ENCODE measurements at regions not wholly inside any gene's neighbourhood (a gene's known extent, or its start where the extent isn't known, plus 50 kb on each side); places are given as distances from the start of the nearest gene placed in this dataset.

DNA sequence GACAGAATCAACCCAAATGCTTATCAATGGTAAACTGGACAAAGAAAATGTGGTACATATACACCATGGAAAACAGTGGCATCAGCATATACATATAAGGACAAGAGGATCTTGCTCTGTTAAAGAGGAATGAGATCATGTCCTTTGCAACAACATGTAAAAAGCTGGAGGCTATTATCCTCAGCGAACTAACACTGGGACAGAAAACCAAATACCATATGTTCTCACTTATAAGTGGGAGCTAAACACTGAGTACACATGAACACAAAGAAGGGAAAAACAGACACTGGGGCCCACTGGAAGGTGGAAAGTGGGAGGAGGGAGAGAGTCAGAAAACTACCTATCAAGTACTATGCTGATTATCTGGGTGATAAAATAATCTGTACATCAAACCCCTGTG lies 447.3 kb upstream of the MAF start:
- H2AK5ac ChIP-seq (ENCODE audit: low read length, severe bottlenecking) = no peak overlapping the region
- H3K79me1 ChIP-seq (replicated peaks; ENCODE audit: low read length, poor library complexity, severe bottlenecking) = no peaks in the 10 kb centered on the region
- 80% methylated on average over 1 of the region's 1 CpG for WGBS

DNA sequence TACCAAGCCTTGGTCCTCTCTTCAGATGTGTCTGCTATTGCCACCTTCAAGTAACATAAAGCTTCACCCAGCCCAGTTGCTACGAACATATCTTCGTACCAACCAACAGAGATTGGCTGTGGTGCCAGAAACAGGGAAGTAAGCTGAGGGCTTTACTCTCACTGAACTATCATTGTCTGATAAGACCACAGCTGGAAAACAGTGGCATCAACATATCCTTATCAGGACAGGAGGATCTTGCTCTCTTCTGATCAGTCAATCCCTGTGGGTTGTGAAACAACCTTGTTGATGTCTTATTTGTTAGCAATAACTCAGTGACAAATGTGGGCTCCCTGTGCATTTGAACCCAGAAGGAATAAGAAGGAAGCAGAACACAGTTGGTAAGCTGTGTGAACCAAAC lies 446.3 kb upstream of the MAF start:
- Histone ChIP-seq H3K9ac (ENCODE audit: low read length) (no peak overlapping the region), H3K4me2 (ENCODE audit: low read length, poor library complexity, severe bottlenecking) (no peak overlapping the region), H2BK12ac (ENCODE audit: low read length in 2 of 2) (no peak overlapping the region), H3K9me3 (ENCODE audit: control insufficient read depth, low read length) (no peaks in the 10 kb centered on the region), H3K4ac (ENCODE audit: low read depth in 1 of 2, low read length in 2 of 2) (no peak overlapping the region), H3K36me3 (ENCODE audit: control insufficient read depth in 1 of 2, insufficient read depth in 2 of 2, low read depth in 1 of 2, low read length in 2 of 2) (no peaks in the 10 kb centered on the region), H3K27me3 (ENCODE audit: control insufficient read depth in 1 of 2, insufficient read depth in 1 of 2, low read length in 2 of 2) (peaks cover 0 to 42% of the 10 kb centered on the region in 2 experiments), H4K91ac (ENCODE audit: low read length) (no peak overlapping the region), H2AFZ (ENCODE audit: low read depth, low read length) (no peak overlapping the region), H3K27ac (ENCODE audit: low read length, poor library complexity, severe bottlenecking) (no peak overlapping the region), H3K18ac (ENCODE audit: low read depth in 1 of 2, low read length in 2 of 2) (no peak overlapping the region), H2BK5ac (ENCODE audit: low read depth, low read length, poor library complexity, severe bottlenecking) (no peak overlapping the region), H2BK120ac (ENCODE audit: low read depth, low read length) (no peak overlapping the region), H3K4me3 (ENCODE audit: insufficient read depth in 1 of 2, low read depth in 1 of 2, low read length in 2 of 2) (no peak overlapping the region), H3K23ac (ENCODE audit: low read length in 2 of 2) (no peak overlapping the region), H2AK5ac (ENCODE audit: low read length, severe bottlenecking) (no peak overlapping the region), H2BK15ac (ENCODE audit: low read depth, poor library complexity, severe bottlenecking) (no peak overlapping the region), H3K4me1 (ENCODE audit: control insufficient read depth, insufficient read depth, low read depth, low read length) (no peaks in the 10 kb centered on the region), H4K8ac (ENCODE audit: low read length) (no peak overlapping the region), H3K79me1 (replicated peaks; ENCODE audit: low read length, poor library complexity, severe bottlenecking) (no peaks in the 10 kb centered on the region), H3K14ac (ENCODE audit: low read length in 2 of 2) (no peak overlapping the region)
- 21% methylated on average over 2 of the region's 2 CpGs for WGBS
- DNase-seq = no peak

More for the DNA sequence above, 447.3 kb upstream of the MAF start:
- Histone ChIP-seq H3K4me2 (ENCODE audit: low read length, poor library complexity, severe bottlenecking) (no peak overlapping the region), H4K8ac (ENCODE audit: low read length) (no peak overlapping the region), H3K18ac (ENCODE audit: low read depth in 1 of 2, low read length in 2 of 2) (no peak overlapping the region), H4K91ac (ENCODE audit: low read length) (no peak overlapping the region), H3K9ac (ENCODE audit: low read length) (no peak overlapping the region), H3K27ac (ENCODE audit: low read length, poor library complexity, severe bottlenecking) (no peak overlapping the region), H3K14ac (ENCODE audit: low read length in 2 of 2) (no peak overlapping the region), H2AFZ (ENCODE audit: low read depth, low read length) (no peak overlapping the region), H3K36me3 (ENCODE audit: control insufficient read depth in 1 of 2, insufficient read depth in 2 of 2, low read depth in 1 of 2, low read length in 2 of 2) (no peaks in the 10 kb centered on the region), H2BK12ac (ENCODE audit: low read length in 2 of 2) (no peak overlapping the region), H3K9me3 (ENCODE audit: control insufficient read depth, low read length) (no peaks in the 10 kb centered on the region), H3K4ac (ENCODE audit: low read depth in 1 of 2, low read length in 2 of 2) (no peak overlapping the region), H3K23ac (ENCODE audit: low read length in 2 of 2) (no peak overlapping the region), H2BK5ac (ENCODE audit: low read depth, low read length, poor library complexity, severe bottlenecking) (no peak overlapping the region), H3K4me1 (ENCODE audit: control insufficient read depth, insufficient read depth, low read depth, low read length) (no peaks in the 10 kb centered on the region), H2BK15ac (ENCODE audit: low read depth, poor library complexity, severe bottlenecking) (no peak overlapping the region), H3K27me3 (ENCODE audit: control insufficient read depth in 1 of 2, insufficient read depth in 1 of 2, low read length in 2 of 2) (peaks cover 0 to 38% of the 10 kb centered on the region in 2 experiments), H3K4me3 (ENCODE audit: insufficient read depth in 1 of 2, low read depth in 1 of 2, low read length in 2 of 2) (no peak overlapping the region), H2BK120ac (ENCODE audit: low read depth, low read length) (no peak overlapping the region)
- DNase-seq = no peak

DNA sequence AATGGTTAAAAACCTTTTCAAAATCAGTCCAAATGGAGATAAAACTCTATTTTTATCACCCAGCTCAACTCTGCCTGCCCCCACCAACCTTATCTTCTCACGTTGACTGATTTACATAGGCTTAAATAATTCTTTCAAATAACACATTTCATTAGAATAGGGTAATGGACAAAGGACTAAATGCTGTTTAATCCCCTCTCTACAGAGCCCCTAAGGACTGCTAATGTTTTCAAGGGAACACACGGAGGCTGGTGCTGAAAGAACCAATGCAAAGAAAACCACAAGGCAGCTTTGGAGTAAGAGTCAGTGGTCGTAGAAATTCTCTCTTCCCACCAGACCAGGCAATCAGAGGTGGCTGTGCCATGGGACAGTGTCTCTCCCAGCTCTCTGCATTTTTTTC lies 445.7 kb upstream of the MAF start:
- H3K27ac ChIP-seq (ENCODE audit: low read length, poor library complexity, severe bottlenecking) = no peak overlapping the region

DNA sequence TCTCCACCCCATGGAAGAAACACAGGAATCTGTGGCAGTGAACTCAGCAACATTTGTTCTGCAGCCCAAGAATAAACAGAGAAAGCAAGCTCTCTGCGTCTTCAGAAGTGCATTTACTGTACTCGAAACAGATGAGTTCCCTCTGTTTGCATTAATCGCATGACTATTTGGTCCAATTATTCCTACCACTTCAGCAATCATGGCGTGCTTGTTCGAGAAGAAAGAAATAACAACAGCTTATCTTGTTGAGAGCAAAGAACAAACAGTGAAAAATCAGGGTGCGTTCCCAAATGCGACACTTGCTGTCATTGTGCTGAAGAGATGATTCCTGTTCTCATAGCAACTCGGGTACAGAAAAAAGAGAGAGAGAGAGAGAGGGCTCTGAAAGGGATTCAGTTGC lies 445.3 kb upstream of the MAF start:
- 90% methylated on average over 7 of the region's 8 CpGs for WGBS
- no peak overlapping the region for H3K4me2 ChIP-seq (ENCODE audit: low read length, poor library complexity, severe bottlenecking)
- no peak overlapping the region for H4K8ac ChIP-seq (ENCODE audit: low read length)
- no peak overlapping the region for H3K9ac ChIP-seq (ENCODE audit: low read length)
- no peak overlapping the region for H2BK12ac ChIP-seq (ENCODE audit: low read length in 2 of 2)
- no peaks in the 10 kb centered on the region for H3K9me3 ChIP-seq (ENCODE audit: control insufficient read depth, low read length)
- H4K91ac ChIP-seq (ENCODE audit: low read length) = no peak overlapping the region
- H3K4me1 ChIP-seq (ENCODE audit: control insufficient read depth, insufficient read depth, low read depth, low read length) = no peaks in the 10 kb centered on the region
- H3K27me3 ChIP-seq (ENCODE audit: control insufficient read depth in 1 of 2, insufficient read depth in 1 of 2, low read length in 2 of 2) = peaks cover 0 to 43% of the 10 kb centered on the region in 2 experiments
- H3K36me3 ChIP-seq (ENCODE audit: control insufficient read depth in 1 of 2, insufficient read depth in 2 of 2, low read depth in 1 of 2, low read length in 2 of 2) = no peaks in the 10 kb centered on the region
- DNase-seq = no peak
- no peak overlapping the region for H2BK5ac ChIP-seq (ENCODE audit: low read depth, low read length, poor library complexity, severe bottlenecking)
- no peaks in the 10 kb centered on the region for H3K79me1 ChIP-seq (replicated peaks; ENCODE audit: low read length, poor library complexity, severe bottlenecking)
- H3K27ac ChIP-seq (ENCODE audit: low read length, poor library complexity, severe bottlenecking) = no peak overlapping the region
- no peak overlapping the region for H2AK5ac ChIP-seq (ENCODE audit: low read length, severe bottlenecking)
- H2BK15ac ChIP-seq (ENCODE audit: low read depth, poor library complexity, severe bottlenecking) = no peak overlapping the region
- H3K18ac ChIP-seq (ENCODE audit: low read depth in 1 of 2, low read length in 2 of 2) = no peak overlapping the region
- no peak overlapping the region for H3K4me3 ChIP-seq (ENCODE audit: insufficient read depth in 1 of 2, low read depth in 1 of 2, low read length in 2 of 2)
- no peak overlapping the region for H2BK120ac ChIP-seq (ENCODE audit: low read depth, low read length)
- no peak overlapping the region for H3K14ac ChIP-seq (ENCODE audit: low read length in 2 of 2)
- H3K4ac ChIP-seq (ENCODE audit: low read depth in 1 of 2, low read length in 2 of 2) = no peak overlapping the region
- H3K23ac ChIP-seq (ENCODE audit: low read length in 2 of 2) = no peak overlapping the region
- no peak overlapping the region for H2AFZ ChIP-seq (ENCODE audit: low read depth, low read length)

More for the DNA sequence above, 445.7 kb upstream of the MAF start:
- no peaks in the 10 kb centered on the region for H3K9me3 ChIP-seq (ENCODE audit: control insufficient read depth, low read length)
- no peak overlapping the region for H2AFZ ChIP-seq (ENCODE audit: low read depth, low read length)
- H2BK120ac ChIP-seq (ENCODE audit: low read depth, low read length) = no peak overlapping the region
- H2BK5ac ChIP-seq (ENCODE audit: low read depth, low read length, poor library complexity, severe bottlenecking) = no peak overlapping the region
- H3K4me2 ChIP-seq (ENCODE audit: low read length, poor library complexity, severe bottlenecking) = no peak overlapping the region
- no peak overlapping the region for H2BK12ac ChIP-seq (ENCODE audit: low read length in 2 of 2)
- H3K14ac ChIP-seq (ENCODE audit: low read length in 2 of 2) = no peak overlapping the region
- no peak overlapping the region for H3K9ac ChIP-seq (ENCODE audit: low read length)
- H3K4ac ChIP-seq (ENCODE audit: low read depth in 1 of 2, low read length in 2 of 2) = no peak overlapping the region
- H2BK15ac ChIP-seq (ENCODE audit: low read depth, poor library complexity, severe bottlenecking) = no peak overlapping the region
- no peak for DNase-seq
- no peaks in the 10 kb centered on the region for H3K79me1 ChIP-seq (replicated peaks; ENCODE audit: low read length, poor library complexity, severe bottlenecking)
- H4K8ac ChIP-seq (ENCODE audit: low read length) = no peak overlapping the region
- no peaks in the 10 kb centered on the region for H3K36me3 ChIP-seq (ENCODE audit: control insufficient read depth in 1 of 2, insufficient read depth in 2 of 2, low read depth in 1 of 2, low read length in 2 of 2)
- no peak overlapping the region for H3K18ac ChIP-seq (ENCODE audit: low read depth in 1 of 2, low read length in 2 of 2)
- no peak overlapping the region for H3K23ac ChIP-seq (ENCODE audit: low read length in 2 of 2)
- no peak overlapping the region for H3K4me3 ChIP-seq (ENCODE audit: insufficient read depth in 1 of 2, low read depth in 1 of 2, low read length in 2 of 2)
- peaks cover 0 to 42% of the 10 kb centered on the region in 2 experiments for H3K27me3 ChIP-seq (ENCODE audit: control insufficient read depth in 1 of 2, insufficient read depth in 1 of 2, low read length in 2 of 2)
- H2AK5ac ChIP-seq (ENCODE audit: low read length, severe bottlenecking) = no peak overlapping the region
- H4K91ac ChIP-seq (ENCODE audit: low read length) = no peak overlapping the region
- H3K4me1 ChIP-seq (ENCODE audit: control insufficient read depth, insufficient read depth, low read depth, low read length) = no peaks in the 10 kb centered on the region
- WGBS = 68% methylated on average over 2 of the region's 3 CpGs
